Thoracic aorta (tissue), 2 donors: ENCODE measurements at regions not wholly inside any gene's neighbourhood (a gene's known extent, or its start where the extent isn't known, plus 50 kb on each side); places are given as distances from the start of the nearest gene placed in this dataset.

Experiments
- ATAC-seq: fragments of 150-250 bp; one replicate; pipeline ENCODE4 v1.8.0; 2017; ENCODE audit warnings: low read depth; ENCODE audit not compliant: insufficient number of reproducible peaks, low FRiP score
- DNase-seq: peaks from one replicate; pipeline ENCODE4 v3.0.0-alpha.2; 2020; ENCODE audit warnings: low spot score
- H3K27ac ChIP-seq, 2 donors: fragments of 200-600 bp; sonication (generic); 1 replicate in 1 of 2; 2 replicates in 1 of 2; pipeline ENCODE4 v1.5.1; 2016; ENCODE audit warnings: mild to moderate bottlenecking in 2 of 2, moderate library complexity in 2 of 2
- H3K27me3 ChIP-seq: fragments of 200-600 bp; sonication (generic); replicated peaks from 2 replicates; pipeline ENCODE4 v1.6.0; 2016; ENCODE audit warnings: mild to moderate bottlenecking; ENCODE audit not compliant: insufficient read depth
- H3K36me3 ChIP-seq: fragments of 200-600 bp; sonication (generic); one replicate; pipeline ENCODE4 v1.5.1; 2016
- H3K4me1 ChIP-seq, 2 donors: fragments of 200-600 bp; sonication (generic); 1 replicate in 1 of 2; 2 replicates in 1 of 2; pipeline versions ENCODE4 v1.5.1 to v1.6.0; 2016; ENCODE audit warnings: low read depth in 2 of 2, mild to moderate bottlenecking in 1 of 2; ENCODE audit not compliant: control insufficient read depth in 1 of 2
- H3K4me3 ChIP-seq: fragments of 200-600 bp; sonication (generic); 2 replicates; pipeline ENCODE4 v1.5.1; 2016; ENCODE audit warnings: mild to moderate bottlenecking
- H3K9me3 ChIP-seq: fragments of 200-600 bp; sonication (generic); 2 replicates; pipeline ENCODE4 v1.5.1; 2016
- CTCF ChIP-seq: fragments of 200-600 bp; sonication (generic); IDR thresholded peaks from one replicate; pipeline ENCODE4 v1.5.1; 2019; ENCODE audit warnings: antibody characterized with exemption

GRCh38 chr12:34403706-34404376, 381.5 kb downstream of the ALG10 start:
- ATAC-seq (no peak), DNase-seq (peak; percentile 1)
- no peaks in the 10 kb centered on the region for H3K36me3 ChIP-seq
- peaks cover 38% of the 10 kb centered on the region for H3K9me3 ChIP-seq
- no peaks in the 10 kb centered on the region for H3K4me1 ChIP-seq
- no peak overlapping the region for H3K4me3 ChIP-seq
- H3K27ac ChIP-seq, result no peak overlapping the region
- no peak for TF ChIP-seq CTCF
- H3K27me3 ChIP-seq, result no peaks in the 10 kb centered on the region

GRCh38 chr12:34404377-34405285, 382.3 kb downstream of the ALG10 start:
- H3K36me3 ChIP-seq, result no peaks in the 10 kb centered on the region
- no peaks in the 10 kb centered on the region for H3K27me3 ChIP-seq
- H3K4me3 ChIP-seq, result no peak overlapping the region
- no peak for ATAC-seq
- peaks cover 42% of the 10 kb centered on the region for H3K9me3 ChIP-seq
- no peak for TF ChIP-seq CTCF
- H3K27ac ChIP-seq, result no peak overlapping the region
- H3K4me1 ChIP-seq, result no peaks in the 10 kb centered on the region
- no peak for DNase-seq

- Histone ChIP-seq H3K36me3 (no peaks in the 10 kb centered on the region), H3K27me3 (no peaks in the 10 kb centered on the region), H3K4me3 (no peak overlapping the region), H3K27ac (no peak overlapping the region), H3K4me1 (no peaks in the 10 kb centered on the region), H3K9me3 (peaks cover 42% of the 10 kb centered on the region)
- TF ChIP-seq CTCF, result no peak
- DNase-seq, result no peak
- no peak for ATAC-seq
These were observed 383.3 kb downstream of the ALG10 start for GRCh38 chr12:34405286-34406227.

- no peak for ATAC-seq
- TF ChIP-seq CTCF, result no peak
- Histone ChIP-seq H3K27ac (no peak overlapping the region), H3K4me3 (no peak overlapping the region), H3K4me1 (no peaks in the 10 kb centered on the region), H3K27me3 (no peaks in the 10 kb centered on the region), H3K9me3 (peaks cover 45% of the 10 kb centered on the region), H3K36me3 (no peaks in the 10 kb centered on the region)
- DNase-seq, result peak; percentile 1
These were observed 384.1 kb downstream of the ALG10 start for GRCh38 chr12:34406228-34406995.
